Progenitor cell of endocrine pancreas (in vitro differentiated cells): ENCODE measurements at regions not wholly inside any gene's neighbourhood (a gene's known extent, or its start where the extent isn't known, plus 50 kb on each side); places are given as distances from the start of the nearest gene placed in this dataset.

Experiments
- DNase-seq: peaks from one replicate; pipeline ENCODE4 v3.0.0; 2021; ENCODE audit warnings: low spot score; ENCODE audit not compliant: unreplicated experiment
- H3K27ac Mint-ChIP-seq: 2 replicates; pipeline ENCODE4 v1.8.0; 2021; ENCODE audit warnings: mild to moderate bottlenecking, moderate library complexity, mixed read lengths
- H3K27me3 Mint-ChIP-seq: 2 replicates; pipeline ENCODE4 v1.8.0; 2021; ENCODE audit warnings: mixed read lengths
- H3K36me3 Mint-ChIP-seq: 2 replicates; pipeline ENCODE4 v1.8.0; 2022; ENCODE audit warnings: mixed read lengths; ENCODE audit not compliant: insufficient read depth
- H3K4me1 Mint-ChIP-seq: 2 replicates; pipeline ENCODE4 v1.8.0; 2021; ENCODE audit warnings: low read depth, mixed read lengths
- H3K4me3 Mint-ChIP-seq: 2 replicates; pipeline ENCODE4 v1.8.0; 2021; ENCODE audit warnings: low read depth, mild to moderate bottlenecking, moderate library complexity, mixed read lengths
- H3K9me3 Mint-ChIP-seq: 2 replicates; pipeline ENCODE4 v1.8.0; 2021; ENCODE audit warnings: low read depth, mixed read lengths
- TF ChIP-seq, protein P1 (sequence below): fragments of 200-600 bp; sonication (generic); IDR thresholded peaks from one replicate; pipeline ENCODE4 v1.5.0; 2021; ENCODE audit warnings: antibody characterized with exemption, mild to moderate bottlenecking; ENCODE audit not compliant: unreplicated experiment

DNA sequence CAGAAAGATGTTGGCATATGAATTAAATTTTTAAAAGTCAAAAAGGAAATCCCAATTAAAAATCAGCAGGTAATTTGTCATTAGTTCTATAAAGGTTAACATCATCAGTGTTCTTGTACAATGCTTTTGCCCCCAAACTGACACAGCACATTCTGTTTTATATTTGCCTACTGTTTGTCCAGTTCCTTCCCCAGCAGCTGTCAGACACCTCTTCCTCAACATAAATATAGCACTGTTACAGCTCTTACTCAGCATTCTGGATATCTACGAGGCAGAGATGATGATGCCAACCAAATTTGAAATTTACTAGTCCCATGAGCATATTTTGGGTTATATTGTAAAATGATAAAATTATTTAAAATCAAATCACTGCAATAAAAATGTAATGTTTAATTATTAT lies 124.6 kb downstream of the SINHCAF start:
- no peak for DNase-seq
- TF ChIP-seq, protein P1, sequence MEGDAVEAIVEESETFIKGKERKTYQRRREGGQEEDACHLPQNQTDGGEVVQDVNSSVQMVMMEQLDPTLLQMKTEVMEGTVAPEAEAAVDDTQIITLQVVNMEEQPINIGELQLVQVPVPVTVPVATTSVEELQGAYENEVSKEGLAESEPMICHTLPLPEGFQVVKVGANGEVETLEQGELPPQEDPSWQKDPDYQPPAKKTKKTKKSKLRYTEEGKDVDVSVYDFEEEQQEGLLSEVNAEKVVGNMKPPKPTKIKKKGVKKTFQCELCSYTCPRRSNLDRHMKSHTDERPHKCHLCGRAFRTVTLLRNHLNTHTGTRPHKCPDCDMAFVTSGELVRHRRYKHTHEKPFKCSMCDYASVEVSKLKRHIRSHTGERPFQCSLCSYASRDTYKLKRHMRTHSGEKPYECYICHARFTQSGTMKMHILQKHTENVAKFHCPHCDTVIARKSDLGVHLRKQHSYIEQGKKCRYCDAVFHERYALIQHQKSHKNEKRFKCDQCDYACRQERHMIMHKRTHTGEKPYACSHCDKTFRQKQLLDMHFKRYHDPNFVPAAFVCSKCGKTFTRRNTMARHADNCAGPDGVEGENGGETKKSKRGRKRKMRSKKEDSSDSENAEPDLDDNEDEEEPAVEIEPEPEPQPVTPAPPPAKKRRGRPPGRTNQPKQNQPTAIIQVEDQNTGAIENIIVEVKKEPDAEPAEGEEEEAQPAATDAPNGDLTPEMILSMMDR = no peak
- H3K4me3 Mint-ChIP-seq = no peak overlapping the region
- H3K36me3 Mint-ChIP-seq = no peaks in the 10 kb centered on the region
- H3K27me3 Mint-ChIP-seq = peaks cover 4% of the 10 kb centered on the region
- H3K9me3 Mint-ChIP-seq = no peaks in the 10 kb centered on the region
- H3K4me1 Mint-ChIP-seq = no peaks in the 10 kb centered on the region
- H3K27ac Mint-ChIP-seq = no peak overlapping the region

DNA sequence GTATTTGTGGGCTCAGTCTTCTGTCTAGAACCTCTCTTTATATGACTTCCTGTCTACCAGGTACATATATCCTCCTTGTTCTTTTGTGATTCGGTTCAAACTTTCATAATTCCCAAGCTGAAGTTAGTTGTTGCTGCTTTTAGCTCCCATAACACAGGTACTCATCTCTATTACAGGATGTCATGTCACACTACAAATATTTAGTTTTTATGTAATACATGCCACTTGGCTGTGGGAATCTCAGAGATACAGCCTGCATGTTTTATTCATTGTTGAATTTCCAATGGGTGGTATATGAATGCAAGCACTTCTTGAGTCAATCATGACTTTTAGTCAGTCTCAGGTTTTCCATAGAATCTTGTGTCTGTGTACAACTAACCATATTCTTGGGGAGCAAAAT lies 122.7 kb downstream of the SINHCAF start:
- no peaks in the 10 kb centered on the region for H3K4me1 Mint-ChIP-seq

DNA sequence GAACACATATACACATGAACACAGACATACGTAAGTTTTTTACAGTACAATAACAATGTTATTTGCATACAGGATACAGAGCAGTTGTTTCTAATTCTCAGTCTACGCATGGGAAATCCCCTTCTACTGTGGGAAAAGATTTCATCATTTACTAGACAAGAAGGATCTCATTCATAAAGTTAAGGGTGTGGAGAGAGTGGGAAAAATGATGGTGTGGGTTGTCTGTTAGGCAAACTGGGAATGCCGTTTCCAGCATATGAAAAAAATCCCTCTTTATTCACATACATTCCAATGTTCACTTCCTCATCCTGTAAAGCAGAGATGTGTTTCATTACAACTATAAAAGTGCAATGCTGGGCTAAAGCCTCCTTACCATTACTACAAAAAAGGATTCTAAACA lies 120.9 kb downstream of the SINHCAF start:
- TF ChIP-seq, protein P1 = no peak
- peaks cover 7% of the 10 kb centered on the region for H3K27me3 Mint-ChIP-seq
- H3K36me3 Mint-ChIP-seq = no peaks in the 10 kb centered on the region
- H3K27ac Mint-ChIP-seq = no peak overlapping the region
- H3K9me3 Mint-ChIP-seq = no peaks in the 10 kb centered on the region
- no peak overlapping the region for H3K4me3 Mint-ChIP-seq
- H3K4me1 Mint-ChIP-seq = no peaks in the 10 kb centered on the region
- DNase-seq = no peak

More for the DNA sequence above, 122.7 kb downstream of the SINHCAF start:
- Mint-ChIP-seq H3K36me3 (no peaks in the 10 kb centered on the region), H3K4me3 (no peak overlapping the region), H3K27ac (no peak overlapping the region), H3K27me3 (peaks cover 4% of the 10 kb centered on the region), H3K9me3 (no peaks in the 10 kb centered on the region)
- TF ChIP-seq, protein P1 = no peak
- DNase-seq = no peak

DNA sequence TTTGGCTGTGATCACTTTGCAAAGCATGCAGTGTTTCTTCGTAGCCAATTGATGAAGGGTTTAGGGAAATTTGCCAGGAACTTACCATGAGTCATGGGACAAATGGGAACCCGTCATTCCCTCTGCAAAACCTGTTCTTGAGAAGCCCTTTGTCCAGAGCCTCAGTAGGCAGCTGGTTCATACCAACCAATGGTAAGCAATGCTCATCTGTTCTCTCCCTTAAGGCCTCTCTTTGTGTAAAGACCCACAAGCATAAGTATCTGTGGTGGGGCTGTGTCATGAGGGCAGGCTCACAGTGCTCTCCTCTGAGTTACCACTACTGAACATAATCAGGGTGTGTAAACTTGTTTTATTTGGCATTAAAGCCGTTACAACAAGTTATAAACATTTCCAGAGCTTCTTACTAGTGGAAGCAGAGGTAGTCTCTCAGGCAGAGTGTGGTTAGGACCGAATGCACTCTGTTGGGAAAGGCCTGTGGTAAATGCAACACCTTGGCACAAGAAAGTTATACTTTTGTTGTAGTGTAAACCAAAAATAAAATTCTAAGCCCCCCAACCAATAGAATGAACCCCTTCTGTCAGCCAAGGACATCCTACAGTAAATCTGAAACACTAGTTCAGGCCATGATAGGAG lies 119.8 kb downstream of the SINHCAF start:
- Mint-ChIP-seq H3K27me3 (peaks cover 7% of the 10 kb centered on the region), H3K27ac (no peak overlapping the region), H3K36me3 (no peaks in the 10 kb centered on the region), H3K9me3 (no peaks in the 10 kb centered on the region), H3K4me1 (no peaks in the 10 kb centered on the region), H3K4me3 (no peak overlapping the region)
- TF ChIP-seq, protein P1 = no peak
- no peak for DNase-seq

DNA sequence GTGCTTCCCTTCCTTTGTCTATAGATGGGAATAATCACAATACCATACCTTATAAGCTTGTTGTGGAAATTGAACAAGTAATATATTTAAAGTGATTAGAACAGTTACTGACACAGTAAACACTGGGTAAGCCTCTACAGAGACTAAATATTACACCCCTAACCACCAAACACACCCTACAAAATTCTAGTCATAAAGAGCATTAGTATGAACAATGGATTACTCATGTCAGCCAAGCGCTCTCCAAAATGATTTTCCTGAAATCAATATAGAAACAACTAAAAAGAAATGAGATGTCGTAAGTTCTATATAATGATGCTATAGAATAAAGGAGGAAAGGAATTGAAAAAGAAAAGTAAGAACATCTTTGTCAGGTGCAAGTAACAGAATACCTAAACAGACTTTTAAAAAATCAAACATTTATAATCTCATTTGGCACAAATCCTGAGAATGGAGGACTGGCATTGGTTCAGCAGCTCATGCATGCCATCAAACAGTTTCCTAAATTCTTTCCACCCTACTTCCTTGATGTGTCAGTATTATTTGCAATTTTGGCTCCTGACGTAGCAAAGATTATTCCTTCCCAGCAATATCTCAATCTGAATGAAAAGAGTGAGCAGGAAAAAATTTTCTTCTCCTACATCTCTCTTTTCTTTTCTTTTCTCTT lies 118.0 kb downstream of the SINHCAF start:
- no peak overlapping the region for H3K27ac Mint-ChIP-seq
- no peaks in the 10 kb centered on the region for H3K9me3 Mint-ChIP-seq
- no peaks in the 10 kb centered on the region for H3K36me3 Mint-ChIP-seq
- TF ChIP-seq, protein P1 = no peak
- H3K27me3 Mint-ChIP-seq = peaks cover 7% of the 10 kb centered on the region
- no peaks in the 10 kb centered on the region for H3K4me1 Mint-ChIP-seq
- no peak overlapping the region for H3K4me3 Mint-ChIP-seq
- DNase-seq = no peak
